ENCODE measurements at regions not wholly inside any gene's neighbourhood (a gene's known extent, or its start where the extent isn't known, plus 50 kb on each side); places are given as distances from the start of the nearest gene placed in this dataset.
A peak's percentile ranks its signal among the peaks of the same experiment; 100 is the strongest.

- no peak overlapping the region for H3K4me3 ChIP-seq (ENCODE audit: control insufficient read depth, low read depth, low read length)
Observed at GRCh38 chr9:129416821-129417539, 203.9 kb downstream of the C9orf50 start.

GRCh38 chr9:129415942-129416651 is 204.8 kb downstream of the C9orf50 start:
- no peak for TF ChIP-seq CTCF (conservative IDR thresholded peaks at IDR 0.05; ENCODE audit: control insufficient read depth, insufficient read depth, low read depth, low read length)

More at GRCh38 chr9:129416821-129417539, 203.9 kb downstream of the C9orf50 start:
- TF ChIP-seq CTCF (conservative IDR thresholded peaks at IDR 0.05; ENCODE audit: control insufficient read depth, insufficient read depth, low read depth, low read length) = no peak
- no peak for DNase-seq (ENCODE audit: low read depth)

GRCh38 chr9:129414993-129415941 is 205.6 kb downstream of the C9orf50 start:
- no peak for DNase-seq (ENCODE audit: low read depth)
- no peak for TF ChIP-seq CTCF (conservative IDR thresholded peaks at IDR 0.05; ENCODE audit: control insufficient read depth, insufficient read depth, low read depth, low read length)
- no peak overlapping the region for H3K4me3 ChIP-seq (ENCODE audit: control insufficient read depth, low read depth, low read length)

More at GRCh38 chr9:129415942-129416651, 204.8 kb downstream of the C9orf50 start:
- H3K4me3 ChIP-seq (ENCODE audit: control insufficient read depth, low read depth, low read length) = no peak overlapping the region
- DNase-seq (ENCODE audit: low read depth) = no peak

GRCh38 chr9:129414377-129414992 is 206.4 kb downstream of the C9orf50 start:
- no peak overlapping the region for H3K4me3 ChIP-seq (ENCODE audit: control insufficient read depth, low read depth, low read length)
- TF ChIP-seq CTCF (conservative IDR thresholded peaks at IDR 0.05; ENCODE audit: control insufficient read depth, insufficient read depth, low read depth, low read length) = no peak
- DNase-seq (ENCODE audit: low read depth) = peak; percentile 42

DNA sequence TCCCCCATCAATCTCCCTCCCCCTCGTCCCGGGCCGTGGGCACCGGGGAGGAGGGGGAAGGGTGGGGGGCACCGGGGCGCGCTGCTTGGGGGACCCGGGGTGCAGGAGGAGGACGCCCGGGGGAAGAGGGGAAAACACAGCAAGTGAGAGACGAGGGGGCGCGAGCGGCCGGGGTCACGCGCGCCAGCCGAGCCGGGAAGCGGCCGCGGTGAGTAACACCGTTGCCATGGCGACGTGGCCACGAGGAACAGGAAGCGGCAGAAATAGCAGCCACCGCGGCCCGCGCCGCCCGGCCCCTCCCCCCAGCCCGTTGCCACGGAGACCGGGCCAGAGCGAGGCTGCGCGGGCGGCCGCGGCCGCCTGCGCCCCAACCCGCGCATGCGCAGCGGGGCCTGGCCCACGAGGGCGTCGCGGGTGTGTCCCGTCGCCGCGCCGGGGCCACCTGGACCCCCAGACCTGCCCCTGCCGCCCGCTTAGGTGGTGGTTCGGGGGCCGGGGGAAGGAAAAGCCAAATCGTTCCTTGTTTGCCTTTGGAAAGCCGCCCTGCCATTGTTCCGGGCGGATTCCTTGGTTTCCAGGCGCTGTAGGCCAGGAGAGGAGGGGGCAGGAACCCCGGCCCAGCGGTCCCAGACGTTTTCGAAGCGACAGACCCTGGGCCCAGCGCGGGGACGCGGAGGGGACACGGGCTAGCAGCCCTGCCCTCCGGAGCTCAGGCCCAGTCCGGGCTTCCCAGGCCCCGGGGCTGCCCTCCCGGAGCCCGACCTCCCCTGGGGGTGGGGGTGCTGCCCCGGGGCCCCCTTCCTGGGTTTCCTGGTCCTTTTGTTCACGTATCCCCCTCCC is 207.1 kb downstream of the C9orf50 start:
- no peak for TF ChIP-seq CTCF (conservative IDR thresholded peaks at IDR 0.05; ENCODE audit: control insufficient read depth, insufficient read depth, low read depth, low read length)

More for the DNA sequence above, 207.1 kb downstream of the C9orf50 start:
- DNase-seq (ENCODE audit: low read depth) = peak; percentile 94
- H3K4me3 ChIP-seq (ENCODE audit: control insufficient read depth, low read depth, low read length) = peak overlapping the region; percentile 38

All from fibroblast of mammary gland (primary cell).